ENCODE measurements at regions not wholly inside any gene's neighbourhood (a gene's known extent, or its start where the extent isn't known, plus 50 kb on each side); places are given as distances from the start of the nearest gene placed in this dataset.
"Not testable (repeated sequence)": the region's sequence is repeated elsewhere in the genome, so short reads cannot be mapped to it uniquely, and the experiment has no call there.

DNA sequence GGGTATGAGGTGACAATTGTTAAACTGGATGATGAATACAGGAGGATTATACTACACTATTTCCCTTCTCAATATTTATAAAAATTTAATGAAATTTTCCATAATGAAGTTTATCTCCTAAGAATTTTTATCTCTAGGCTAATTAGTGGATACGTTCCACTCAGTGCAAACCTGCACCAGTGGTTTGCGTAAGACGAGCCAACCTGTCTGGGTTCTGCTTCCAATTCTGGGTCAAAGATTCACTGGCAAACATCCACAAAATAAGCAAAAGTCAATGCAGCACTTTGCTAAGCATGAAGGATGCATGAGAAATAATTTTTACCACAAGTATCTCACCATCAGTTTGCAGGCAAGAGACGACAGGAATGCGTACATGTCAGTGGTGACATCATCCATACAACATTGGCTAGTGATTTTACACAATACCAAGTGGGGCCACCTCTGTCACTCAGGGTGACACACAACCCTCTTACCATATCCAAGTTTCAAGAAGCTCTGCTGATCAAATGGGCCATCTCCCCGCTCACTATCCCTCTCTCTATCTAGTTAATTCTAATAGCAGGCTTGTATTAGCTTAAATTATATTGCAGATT lies 51.7 kb downstream of the FAM50B start:
- no peak for DNase-seq

- DNase-seq = no peak
These were observed 53.9 kb downstream of the FAM50B start for GRCh38 chr6:3902871-3903648.

- DNase-seq = no peak
These were observed 55.3 kb downstream of the FAM50B start for GRCh38 chr6:3904518-3904917.

- DNase-seq = no peak
These were observed 57.0 kb downstream of the FAM50B start for GRCh38 chr6:3905945-3906845.

DNA sequence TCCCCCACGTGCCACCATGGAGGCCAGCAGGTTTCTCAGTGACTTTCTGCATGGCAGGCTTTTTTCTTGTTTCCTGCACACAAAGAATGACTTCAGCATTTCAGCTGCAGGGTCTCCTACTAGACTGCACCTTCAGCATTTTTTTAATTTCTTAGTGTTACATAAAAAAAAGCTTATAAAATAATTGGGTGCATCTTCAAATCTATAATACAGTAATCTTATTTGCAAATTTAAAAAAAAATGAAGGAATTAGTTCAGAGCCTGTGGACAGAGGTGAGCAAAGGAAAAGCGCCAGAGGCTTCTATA lies 57.6 kb downstream of the FAM50B start:
- DNase-seq = no peak

- no peak for DNase-seq
These were observed 59.0 kb downstream of the FAM50B start for GRCh38 chr6:3908223-3908622.

DNA sequence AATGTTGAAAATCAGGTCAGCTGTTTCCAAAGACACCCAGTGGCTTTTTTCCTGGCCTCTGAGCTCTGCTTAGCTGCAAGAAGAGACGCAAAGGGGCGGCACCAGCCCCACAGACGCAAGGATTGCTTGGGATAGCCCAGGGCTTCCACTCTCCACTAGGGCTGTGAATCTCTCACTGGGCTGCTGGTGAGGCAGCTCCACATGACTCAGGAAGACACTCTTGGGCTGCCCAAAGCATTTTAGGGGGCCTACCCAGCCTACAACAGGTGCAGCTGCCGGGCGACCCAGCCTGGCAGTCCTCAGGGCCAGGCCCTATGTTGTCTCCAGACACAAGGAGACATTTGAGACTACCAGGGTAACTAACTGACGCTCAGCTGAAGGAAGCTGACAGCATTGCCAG lies 59.8 kb downstream of the FAM50B start:
- no peak for DNase-seq

DNA sequence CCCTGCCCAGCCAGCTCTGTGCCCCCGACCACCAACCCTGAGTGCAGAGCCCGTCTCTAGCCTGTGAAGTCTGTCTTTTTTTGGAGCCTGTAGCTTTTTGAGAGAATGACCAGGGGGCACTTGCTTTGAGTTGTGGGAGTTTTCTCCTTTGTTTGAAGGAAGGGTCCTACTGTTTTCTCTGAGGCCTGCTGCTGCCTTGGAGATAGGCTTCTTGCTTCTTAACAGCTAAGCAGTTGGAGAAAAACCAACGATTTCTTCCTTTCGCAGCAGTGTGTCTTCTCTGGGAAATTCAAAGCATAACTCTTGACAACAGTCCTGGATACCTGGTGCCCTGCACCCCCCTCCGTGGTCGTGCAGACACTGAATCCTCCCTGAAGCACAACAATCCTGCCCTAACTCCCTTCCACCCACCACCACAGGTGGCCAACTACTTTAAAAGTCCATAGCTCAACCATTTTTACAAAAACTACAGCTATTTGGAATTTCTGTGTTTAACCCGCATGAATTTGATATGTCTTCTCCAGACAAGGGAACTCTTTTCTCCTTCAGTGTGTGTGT lies 61.0 kb downstream of the FAM50B start:
- DNase-seq = no peak

DNA sequence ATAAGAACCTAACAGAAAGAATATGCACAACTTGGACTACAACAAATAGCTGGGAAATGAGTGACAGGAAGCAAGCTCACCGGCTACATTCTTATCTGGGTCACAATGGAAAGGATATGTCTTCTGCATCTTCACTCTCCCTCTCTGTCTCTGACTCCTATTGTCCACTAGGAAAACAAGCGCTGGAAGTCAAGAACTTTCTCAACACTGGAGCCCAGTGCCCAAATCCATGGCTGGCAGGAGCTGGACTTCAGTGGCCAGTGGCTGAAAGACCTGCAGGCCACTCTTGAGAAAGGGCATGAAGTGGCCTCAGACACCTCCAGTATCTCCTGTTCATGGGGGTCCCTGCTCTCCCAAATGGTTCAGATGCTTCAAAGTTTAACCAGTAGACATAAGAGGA lies 62.0 kb downstream of the FAM50B start:
- DNase-seq = no peak

DNA sequence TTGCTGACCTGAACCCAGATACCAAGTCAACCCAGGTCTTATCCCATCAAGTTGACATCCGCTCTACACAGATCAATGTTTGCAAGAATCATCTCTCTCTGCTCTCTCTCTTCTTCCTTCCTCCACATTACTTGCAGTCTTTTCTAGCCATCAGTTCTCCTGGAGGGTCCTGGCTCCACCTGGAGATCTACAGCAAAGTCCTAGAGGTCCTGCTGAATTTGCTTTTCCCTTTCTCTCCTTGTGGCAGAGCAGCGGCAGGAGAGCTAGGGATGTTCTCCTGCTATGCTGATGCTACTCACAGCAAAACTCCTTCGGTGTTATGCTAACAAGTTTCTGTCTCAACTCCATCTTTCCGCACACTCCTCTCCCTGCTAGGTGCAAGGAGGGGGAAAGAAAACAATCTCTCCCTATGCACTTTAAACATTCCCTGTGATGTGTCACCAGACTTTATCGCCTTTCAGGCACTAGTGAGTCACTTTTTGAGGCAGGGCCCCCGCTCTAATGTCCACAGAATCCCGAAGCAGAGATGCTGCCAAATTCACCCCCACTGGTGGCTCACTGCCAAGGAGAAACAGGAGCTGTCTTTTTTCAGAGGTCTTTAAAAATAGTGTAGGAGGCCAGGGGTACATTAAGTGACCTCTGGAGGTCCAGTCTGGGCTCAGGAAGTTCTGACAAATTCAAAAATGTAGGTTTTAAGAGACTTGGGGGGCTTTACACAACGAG lies 62.6 kb downstream of the FAM50B start:
- DNase-seq = peak in 1 of 2 experiments; percentile 31

- no peak for DNase-seq
These were observed 63.3 kb downstream of the FAM50B start for GRCh38 chr6:3912361-3913076.

DNA sequence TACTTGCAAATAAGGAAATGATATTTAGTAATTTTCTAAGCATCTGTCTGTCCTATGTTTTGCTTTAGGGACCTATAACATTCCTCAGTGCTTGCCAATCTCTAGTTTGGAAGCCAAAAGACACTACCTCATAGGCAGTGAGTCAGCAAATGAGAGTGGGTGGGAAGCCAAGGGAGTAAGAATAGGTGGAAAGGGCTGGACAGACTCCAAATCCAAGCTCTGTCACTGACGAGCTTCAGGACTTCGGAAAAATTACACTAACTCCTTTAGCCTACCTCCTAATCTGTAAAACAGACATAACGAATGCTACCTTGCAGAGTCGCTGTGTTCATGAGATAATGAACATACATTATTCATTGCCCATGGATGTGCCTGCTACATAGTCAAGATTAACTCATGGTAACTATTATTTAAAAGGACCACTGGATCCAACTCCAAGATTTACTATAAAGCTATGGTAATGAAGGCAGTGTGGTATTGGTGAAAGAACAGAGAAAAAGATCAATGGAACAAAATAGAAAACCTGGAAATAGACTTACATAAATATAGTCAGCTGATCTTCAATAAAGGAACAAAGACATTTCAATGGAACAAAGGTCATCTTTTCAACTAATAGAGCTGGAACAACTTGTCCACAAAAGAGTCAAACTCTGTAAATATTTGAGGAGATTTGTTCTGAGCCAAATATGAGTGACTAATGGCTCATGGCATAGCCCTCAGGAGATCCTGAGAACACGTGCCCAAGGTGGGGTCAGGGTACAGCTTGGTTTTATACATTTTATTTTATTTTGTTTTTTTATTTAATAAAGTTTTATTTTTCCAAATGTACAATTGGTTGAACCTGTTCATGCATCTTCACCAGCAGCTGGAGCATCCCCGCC lies 64.1 kb downstream of the FAM50B start:
- DNase-seq = no peak

DNA sequence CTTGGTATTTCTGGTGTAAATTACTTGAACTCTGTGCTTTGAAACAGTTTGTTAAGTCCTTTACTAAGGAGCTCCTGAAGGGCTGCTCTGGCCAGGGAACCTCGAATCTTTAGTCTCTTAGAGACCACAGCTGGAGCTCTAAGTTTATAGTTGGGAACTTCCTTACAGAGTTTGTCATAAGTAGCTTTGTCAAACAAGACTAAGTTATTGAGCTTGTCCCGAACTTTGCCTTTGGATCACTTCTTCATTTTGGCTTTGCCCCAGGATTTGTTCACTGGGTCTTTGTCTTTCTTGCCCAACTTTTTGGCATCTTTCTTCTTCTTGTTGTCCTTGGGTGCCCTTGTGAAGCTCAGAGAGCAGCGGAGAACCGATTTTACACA lies 64.8 kb downstream of the FAM50B start:
- DNase-seq = no peak

DNA sequence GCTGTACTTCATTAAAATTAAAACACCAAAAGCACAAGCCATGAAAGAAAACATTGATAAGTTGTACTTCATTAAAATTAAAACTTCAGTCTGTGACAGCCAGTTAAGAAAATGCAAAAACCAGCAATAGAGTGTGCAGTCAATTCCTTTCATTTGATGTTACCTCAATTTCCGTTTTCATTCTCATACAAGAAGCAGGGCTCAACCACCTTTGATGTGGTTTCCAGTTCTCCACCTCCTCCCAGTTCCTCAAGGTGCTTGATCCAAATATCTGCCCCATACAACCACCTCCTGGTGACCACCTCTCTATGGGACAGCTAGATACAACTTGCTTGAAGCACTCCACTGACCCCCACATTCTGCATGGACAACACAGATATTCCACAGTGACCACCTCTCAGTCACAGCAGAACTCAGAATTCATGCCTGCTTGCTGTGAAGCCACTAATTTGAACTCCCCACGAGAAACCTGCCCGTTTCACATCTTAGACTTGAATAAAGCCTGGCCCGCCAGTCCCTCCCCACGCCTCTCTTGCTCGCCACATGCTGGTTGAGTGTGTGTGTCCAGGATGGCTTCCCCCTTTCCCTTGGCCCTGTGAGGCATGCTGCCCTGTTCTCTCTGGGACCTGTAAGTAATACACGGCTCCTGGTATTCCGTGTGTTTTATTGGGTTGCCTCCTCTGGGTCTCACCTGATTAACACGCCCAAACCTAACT lies 66.1 kb downstream of the FAM50B start:
- DNase-seq = no peak

DNA sequence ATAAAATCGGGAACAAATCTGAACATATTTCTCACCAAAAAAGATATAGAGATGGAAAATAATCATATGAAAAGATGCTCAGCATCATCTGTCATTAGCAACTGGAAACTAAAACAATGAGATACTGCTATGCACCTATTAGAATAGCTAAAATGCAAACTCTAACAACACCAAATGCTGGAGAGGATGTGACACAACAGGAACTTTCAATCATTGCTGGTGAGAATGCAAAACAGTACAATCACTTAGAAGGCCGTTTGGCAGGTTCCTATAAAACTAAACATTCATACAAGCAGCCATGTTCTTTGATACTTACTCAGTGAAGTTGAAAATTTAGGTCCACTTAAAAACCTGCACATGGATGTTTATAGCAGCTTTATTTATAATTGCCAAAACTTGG lies 67.0 kb downstream of the FAM50B start:
- no peak for DNase-seq

DNA sequence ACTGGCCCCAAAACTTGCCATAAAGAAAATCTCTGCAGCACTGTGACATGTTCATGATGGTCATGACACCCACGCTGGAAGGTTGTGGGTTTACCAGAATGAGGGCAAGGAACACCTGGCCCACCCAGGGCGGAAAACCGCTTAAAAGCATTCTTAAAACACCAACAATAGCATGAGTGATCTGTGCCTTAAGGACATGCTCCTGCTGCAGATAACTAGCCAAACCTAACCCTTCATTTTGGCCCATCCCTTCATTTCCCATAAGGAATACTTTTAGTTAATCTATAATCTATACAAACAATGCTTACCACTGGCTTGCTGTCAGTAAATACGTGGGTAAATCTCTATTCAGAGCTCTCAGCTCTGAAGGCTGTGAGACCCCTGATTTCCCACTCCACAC lies 67.6 kb downstream of the FAM50B start:
- DNase-seq = not testable (repeated sequence)

- no peak for DNase-seq
These were observed 69.3 kb downstream of the FAM50B start for GRCh38 chr6:3918469-3918868.

DNA sequence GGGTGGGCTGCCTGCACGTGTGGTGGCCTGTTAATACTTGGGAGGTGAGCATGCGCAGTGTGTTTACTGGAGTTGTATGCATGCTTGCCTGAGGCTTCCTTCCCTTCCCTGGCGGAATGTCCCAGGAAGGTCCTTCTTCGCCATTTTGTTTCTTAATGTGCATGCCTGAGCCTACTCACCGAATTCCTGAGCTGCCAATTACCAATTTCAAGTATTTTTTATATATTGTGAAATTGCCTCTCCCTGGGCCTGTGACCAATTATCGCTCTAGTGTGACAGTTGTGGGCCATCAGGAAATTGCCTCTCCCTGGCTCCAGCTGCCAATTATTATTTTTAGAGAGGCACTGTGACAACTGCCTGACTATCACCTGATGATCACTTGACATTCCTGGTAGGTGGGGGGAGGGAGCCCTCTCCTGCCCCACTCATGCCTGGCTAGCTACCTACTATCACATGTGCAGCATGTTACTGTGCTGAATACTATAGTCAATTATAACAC lies 70.0 kb downstream of the FAM50B start:
- DNase-seq = no peak

DNA sequence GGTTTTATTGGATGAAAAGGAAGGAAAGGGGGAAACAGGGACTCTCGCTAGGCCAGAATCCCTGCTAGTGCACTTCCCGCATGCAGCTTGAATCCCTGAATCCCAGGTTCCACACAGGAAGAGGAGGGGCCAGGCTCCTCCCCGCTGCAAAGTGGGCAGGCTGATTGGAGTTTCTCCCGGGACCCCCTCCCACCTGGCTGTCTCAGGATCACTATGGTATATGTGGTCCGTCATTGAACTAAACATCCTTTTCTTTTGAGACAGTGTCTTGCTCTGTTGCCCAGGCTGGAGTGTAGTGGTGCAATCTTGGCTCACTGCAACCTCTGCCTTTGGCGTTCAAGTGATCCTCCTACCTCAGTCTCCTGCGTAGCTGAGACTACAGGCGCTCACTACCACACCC lies 70.7 kb downstream of the FAM50B start:
- DNase-seq = no peak

GRCh38 chr6:3920321-3920720 lies 71.1 kb downstream of the FAM50B start:
- no peak for DNase-seq
